GM23338 (cell line): ENCODE measurements at regions not wholly inside any gene's neighbourhood (a gene's known extent, or its start where the extent isn't known, plus 50 kb on each side); places are given as distances from the start of the nearest gene placed in this dataset.

Source experiments
- ATAC-seq: fragments of 200-7000 bp; cut with Tn5 transposase; 3 replicates; pipeline ENCODE4 v1.9.1; 2020
- DNase-seq: peaks from one replicate; pipeline ENCODE4 v3.0.0-alpha.2; 2015; ENCODE audit warnings: low spot score
- H2AFZ ChIP-seq: fragments of 200-600 bp; sonication (generic); 2 replicates; pipeline ENCODE4 v1.8.0; 2016; ENCODE audit warnings: antibody characterized with exemption, mild to moderate bottlenecking, moderate library complexity
- H3F3A ChIP-seq: fragments of 200-600 bp; sonication (generic); replicated peaks from 2 replicates; pipeline ENCODE4 v1.8.0; 2017; ENCODE audit warnings: antibody characterized with exemption, mixed run types, low read depth
- H3K27ac ChIP-seq: fragments of 200-600 bp; sonication (generic); 2 replicates; pipeline ENCODE4 v1.6.1; 2016; ENCODE audit warnings: low read depth
- H3K27me3 ChIP-seq: fragments of 200-600 bp; sonication (generic); 2 replicates; pipeline ENCODE4 v1.8.0; 2016; ENCODE audit warnings: mild to moderate bottlenecking, mixed run types, moderate library complexity; ENCODE audit not compliant: insufficient read depth
- H3K36me3 ChIP-seq: fragments of 200-600 bp; sonication (generic); 2 replicates; pipeline ENCODE4 v1.8.0; 2016; ENCODE audit warnings: mild to moderate bottlenecking; ENCODE audit not compliant: insufficient read depth
- H3K4me1 ChIP-seq: fragments of 200-600 bp; sonication (generic); 2 replicates; pipeline ENCODE4 v1.8.0; 2016; ENCODE audit warnings: mild to moderate bottlenecking, moderate library complexity; ENCODE audit not compliant: insufficient read depth
- H3K4me2 ChIP-seq: fragments of 200-600 bp; sonication (generic); 2 replicates; pipeline ENCODE4 v1.7.1; 2017; ENCODE audit warnings: mixed run types
- H3K4me3 ChIP-seq: fragments of 200-600 bp; sonication (generic); 2 replicates; pipeline ENCODE4 v1.6.1; 2016; ENCODE audit warnings: mixed run types
- H3K79me2 ChIP-seq: fragments of 200-600 bp; sonication (generic); replicated peaks from 2 replicates; pipeline ENCODE4 v1.8.0; 2017; ENCODE audit warnings: mild to moderate bottlenecking; ENCODE audit not compliant: insufficient read depth
- H3K9me2 ChIP-seq: fragments of 200-600 bp; sonication (generic); 2 replicates; pipeline ENCODE4 v1.8.0; 2017; ENCODE audit not compliant: insufficient read depth
- H4K20me1 ChIP-seq: fragments of 200-600 bp; sonication (generic); replicated peaks from 2 replicates; pipeline ENCODE4 v1.8.0; 2017; ENCODE audit warnings: mild to moderate bottlenecking; ENCODE audit not compliant: insufficient read depth
- H3K27ac Mint-ChIP-seq: 2 replicates; pipeline ENCODE4 v1.8.0; 2020; ENCODE audit warnings: inconsistent platforms, mild to moderate bottlenecking, moderate library complexity, mixed read lengths
- H3K27me3 Mint-ChIP-seq: 3 replicates; pipeline ENCODE4 v1.8.0; 2022; ENCODE audit warnings: low read depth, mild to moderate bottlenecking, moderate library complexity, mixed read lengths, inconsistent platforms; ENCODE audit not compliant: insufficient read depth, poor library complexity
- H3K36me3 Mint-ChIP-seq: 3 replicates; pipeline ENCODE4 v1.8.0; 2021; ENCODE audit warnings: low read depth, mild to moderate bottlenecking, inconsistent platforms, moderate library complexity, mixed read lengths
- H3K4me1 Mint-ChIP-seq: 3 replicates; pipeline ENCODE4 v1.8.0; 2020; ENCODE audit warnings: mild to moderate bottlenecking, inconsistent platforms, mixed read lengths
- H3K4me3 Mint-ChIP-seq: 3 replicates; pipeline ENCODE4 v1.8.0; 2021; ENCODE audit warnings: moderate library complexity, mild to moderate bottlenecking, inconsistent platforms, mixed read lengths
- H3K9me3 Mint-ChIP-seq: 3 replicates; pipeline ENCODE4 v1.8.0; 2020; ENCODE audit warnings: moderate library complexity, mild to moderate bottlenecking, inconsistent platforms, mixed read lengths
- CREB1 ChIP-seq: fragments of 250-450 bp; sonication (Bioruptor Pico); IDR thresholded peaks from 2 replicates; pipeline ENCODE4 v1.5.0; 2020; ENCODE audit warnings: low read depth, mild to moderate bottlenecking, moderate library complexity
- CTCF ChIP-seq, 2 experiments: fragments of 200-600 bp in 1 of 2; sonication (generic) in 1 of 2; conservative IDR thresholded peaks; 2 replicates each; pipeline versions ENCODE4 v1.5.1 to v1.6.1; 2016 to 2017; ENCODE audit warnings: antibody characterized with exemption in 2 of 2, low read depth in 2 of 2, mild to moderate bottlenecking in 2 of 2, moderate library complexity in 1 of 2
- ETS1 ChIP-seq: IDR thresholded peaks from 2 replicates; pipeline ENCODE4 v1.6.1; 2016; ENCODE audit warnings: antibody characterized with exemption
- EZH2 ChIP-seq: fragments of 200-600 bp; sonication (generic); IDR thresholded peaks from one replicate; pipeline ENCODE4 v1.8.0; 2017; ENCODE audit warnings: antibody characterized with exemption, mild to moderate bottlenecking, low read depth; ENCODE audit not compliant: unreplicated experiment
- EZH2phosphoT487 ChIP-seq: fragments of 200-600 bp; sonication (generic); IDR thresholded peaks from one replicate; pipeline ENCODE4 v1.8.1; 2018; ENCODE audit warnings: antibody characterized with exemption; ENCODE audit not compliant: unreplicated experiment
- JUNB ChIP-seq: IDR thresholded peaks from one replicate; pipeline ENCODE4 v1.6.1; 2016; ENCODE audit warnings: antibody characterized with exemption; ENCODE audit not compliant: unreplicated experiment
- NANOG ChIP-seq: IDR thresholded peaks from 2 replicates; pipeline ENCODE4 v1.6.1; 2016; ENCODE audit warnings: antibody characterized with exemption, borderline replicate concordance
- POLR2AphosphoS5 ChIP-seq: IDR thresholded peaks from 2 replicates; pipeline ENCODE4 v1.6.1; 2016; ENCODE audit warnings: antibody characterized with exemption, low read depth
- REST ChIP-seq: IDR thresholded peaks from one replicate; pipeline ENCODE4 v1.6.1; 2018; ENCODE audit warnings: antibody characterized with exemption; ENCODE audit not compliant: unreplicated experiment
- STAT1 ChIP-seq: IDR thresholded peaks from one replicate; pipeline ENCODE4 v1.6.1; 2016; ENCODE audit warnings: antibody characterized with exemption; ENCODE audit not compliant: unreplicated experiment
- ZNF114 ChIP-seq: fragments of 250-450 bp; sonication (Bioruptor Pico); IDR thresholded peaks from 2 replicates; pipeline ENCODE4 v1.5.0; 2020; ENCODE audit warnings: mild to moderate bottlenecking, moderate library complexity
- ZNF331 ChIP-seq: fragments of 250-450 bp; sonication (Bioruptor Pico); IDR thresholded peaks from 2 replicates; pipeline ENCODE4 v1.5.0; 2020; ENCODE audit warnings: low read depth, mild to moderate bottlenecking, moderate library complexity
- ZNF462 ChIP-seq: fragments of 250-450 bp; sonication (Bioruptor Pico); IDR thresholded peaks from 2 replicates; pipeline ENCODE4 v1.5.0; 2020; ENCODE audit warnings: mild to moderate bottlenecking, moderate library complexity

GRCh38 chr6:41996997-41997396 lies 53.3 kb upstream of the TAF8 start:
- Histone ChIP-seq H3K79me2 (no peaks in the 10 kb centered on the region), H3F3A (no peaks in the 10 kb centered on the region; the same call in 1 of the 2 replicates), H4K20me1 (no peaks in the 10 kb centered on the region), H3K4me2 (no peak overlapping the region), H3K4me3 (no peak overlapping the region), H3K27ac (no peak overlapping the region), H3K4me1 (no peaks in the 10 kb centered on the region), H3K9me2 (no peaks in the 10 kb centered on the region), H2AFZ (0 out of 2 replicates have a peak overlapping the region, but pooled peaks have one; percentile 63), H3K36me3 (no peaks in the 10 kb centered on the region), H3K27me3 (no peaks in the 10 kb centered on the region)
- Mint-ChIP-seq H3K36me3 (no peaks in the 10 kb centered on the region), H3K4me1 (no peaks in the 10 kb centered on the region), H3K4me3 (no peak overlapping the region), H3K9me3 (no peaks in the 10 kb centered on the region), H3K27ac (no peak overlapping the region), H3K27me3 (peaks cover 3% of the 10 kb centered on the region)
- TF ChIP-seq JUNB (no peak), ZNF462 (CRISPR knock-in tag) (no peak), CTCF (conservative IDR thresholded peaks at IDR 0.05; ENCODE audit: low read depth in 2 of 2) (no peak), EZH2phosphoT487 (no peak), REST (no peak), CREB1 (no peak), NANOG (no peak), POLR2AphosphoS5 (no peak), EZH2 (no peak), ETS1 (no peak), ZNF331 (CRISPR knock-in tag) (no peak), STAT1 (no peak), ZNF114 (no peak)
- DNase-seq (no peak), ATAC-seq (no peak)
